ENCODE measurements at regions not wholly inside any gene's neighbourhood (a gene's known extent, or its start where the extent isn't known, plus 50 kb on each side); places are given as distances from the start of the nearest gene placed in this dataset.

DNA sequence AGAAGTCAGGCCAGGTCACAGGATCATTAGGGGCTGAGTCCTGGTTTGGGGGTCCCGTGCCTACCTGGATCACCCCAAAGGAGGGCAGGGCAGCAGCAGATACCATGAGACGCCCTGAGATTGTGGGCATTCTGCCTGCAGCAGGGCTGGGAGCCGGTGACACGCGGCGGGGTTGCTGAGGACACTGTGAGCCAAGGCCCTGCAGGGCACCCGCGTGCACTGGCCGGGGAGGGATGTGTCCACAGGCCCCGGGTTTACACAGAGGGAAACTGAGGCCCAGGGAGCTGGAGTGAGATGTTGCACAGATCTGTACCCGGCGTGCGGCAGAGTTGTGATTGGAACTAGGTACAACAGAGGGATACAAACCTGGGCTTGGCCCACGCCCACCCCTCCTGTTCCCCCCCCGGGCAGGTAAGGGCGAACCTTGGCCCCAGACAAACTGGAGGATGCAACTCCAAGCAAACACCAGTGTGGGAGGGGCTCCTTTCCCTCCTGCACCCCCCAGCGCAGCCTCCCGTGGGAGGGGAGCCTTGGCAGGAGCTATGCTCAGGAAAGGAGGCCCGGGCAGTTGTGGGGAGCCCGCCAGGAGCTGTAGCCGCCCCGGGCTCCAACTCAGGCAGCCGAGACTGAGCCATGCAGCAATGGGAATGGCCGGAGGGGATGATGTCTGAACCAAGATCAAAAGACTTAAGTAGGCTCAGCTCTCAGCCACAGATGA lies 91.3 kb downstream of the ENGASE start:
- TF ChIP-seq, protein P1, sequence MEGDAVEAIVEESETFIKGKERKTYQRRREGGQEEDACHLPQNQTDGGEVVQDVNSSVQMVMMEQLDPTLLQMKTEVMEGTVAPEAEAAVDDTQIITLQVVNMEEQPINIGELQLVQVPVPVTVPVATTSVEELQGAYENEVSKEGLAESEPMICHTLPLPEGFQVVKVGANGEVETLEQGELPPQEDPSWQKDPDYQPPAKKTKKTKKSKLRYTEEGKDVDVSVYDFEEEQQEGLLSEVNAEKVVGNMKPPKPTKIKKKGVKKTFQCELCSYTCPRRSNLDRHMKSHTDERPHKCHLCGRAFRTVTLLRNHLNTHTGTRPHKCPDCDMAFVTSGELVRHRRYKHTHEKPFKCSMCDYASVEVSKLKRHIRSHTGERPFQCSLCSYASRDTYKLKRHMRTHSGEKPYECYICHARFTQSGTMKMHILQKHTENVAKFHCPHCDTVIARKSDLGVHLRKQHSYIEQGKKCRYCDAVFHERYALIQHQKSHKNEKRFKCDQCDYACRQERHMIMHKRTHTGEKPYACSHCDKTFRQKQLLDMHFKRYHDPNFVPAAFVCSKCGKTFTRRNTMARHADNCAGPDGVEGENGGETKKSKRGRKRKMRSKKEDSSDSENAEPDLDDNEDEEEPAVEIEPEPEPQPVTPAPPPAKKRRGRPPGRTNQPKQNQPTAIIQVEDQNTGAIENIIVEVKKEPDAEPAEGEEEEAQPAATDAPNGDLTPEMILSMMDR (IDR thresholded peaks at IDR 0.05): no peak
- TF ChIP-seq POLR2AphosphoS5 (IDR thresholded peaks at IDR 0.05; ENCODE audit: low read depth, low read length): no peak
- TF ChIP-seq SIN3A (IDR thresholded peaks at IDR 0.05; ENCODE audit: borderline replicate concordance, insufficient read depth, low read depth, low read length): no peak
